AG20443 (cell line): ENCODE measurements at regions not wholly inside any gene's neighbourhood (a gene's known extent, or its start where the extent isn't known, plus 50 kb on each side); places are given as distances from the start of the nearest gene placed in this dataset.
A peak's percentile ranks its signal among the peaks of the same experiment; 100 is the strongest.

Source experiments
- DNase-seq: peaks from one replicate; pipeline ENCODE4 v3.0.0; 2012; ENCODE audit warnings: low spot score, mixed read lengths

DNA sequence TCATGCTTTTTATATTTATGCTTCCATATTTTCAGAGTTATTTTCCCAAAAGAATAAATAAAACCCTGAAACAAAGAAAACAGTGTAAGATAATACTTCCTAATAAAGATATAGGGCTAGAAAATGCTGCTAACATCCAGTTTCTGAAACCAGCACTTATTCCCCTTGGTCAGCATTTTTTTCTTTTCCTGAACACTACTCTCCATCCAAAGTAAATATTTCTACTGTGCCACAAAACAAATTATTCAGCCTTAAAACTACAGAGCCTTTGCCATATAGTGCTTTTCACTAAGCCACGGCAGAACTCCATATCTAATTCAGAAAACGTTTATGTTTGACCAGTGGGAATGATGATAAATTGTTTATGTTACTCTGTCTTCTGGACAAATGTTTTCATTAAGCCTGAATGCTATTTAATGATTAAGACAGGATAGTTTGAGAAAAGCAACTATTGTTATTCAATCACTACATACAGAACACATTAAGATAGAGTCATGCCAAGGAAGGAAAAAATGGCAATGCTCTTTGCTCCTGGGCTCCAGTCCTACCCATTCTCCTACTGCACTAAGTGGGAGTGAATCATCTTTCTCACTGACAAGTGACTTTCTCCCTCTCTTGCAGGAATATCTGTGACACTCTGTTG, 723.9 kb downstream of the FAT4 start:
- DNase-seq = no peak

DNA sequence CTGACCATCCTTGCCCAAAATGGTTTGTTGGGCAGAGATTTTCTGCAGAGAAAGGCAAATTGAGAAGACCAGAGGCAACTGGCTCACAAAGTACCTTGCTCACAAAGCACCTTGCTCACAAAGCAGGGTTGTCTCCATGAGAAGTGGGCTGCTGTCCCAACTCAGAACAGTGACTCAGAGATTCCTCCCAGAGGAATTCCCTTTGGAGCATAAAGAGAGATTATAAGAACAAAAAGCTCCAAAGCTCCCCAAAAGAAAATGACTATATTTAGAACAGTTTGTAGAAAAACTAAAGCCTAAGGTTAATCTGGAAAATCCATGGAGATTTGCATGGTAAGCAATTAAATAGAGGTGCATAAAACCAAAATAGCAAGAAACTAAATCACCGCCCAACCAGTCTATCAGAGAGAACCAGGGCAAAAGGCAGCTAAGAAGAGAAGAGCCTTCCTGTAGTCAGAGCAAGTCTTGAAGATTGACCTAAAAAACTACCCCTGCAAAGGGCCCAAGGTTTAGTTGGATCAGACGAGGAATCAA, 731.4 kb downstream of the FAT4 start:
- DNase-seq = no peak

DNA sequence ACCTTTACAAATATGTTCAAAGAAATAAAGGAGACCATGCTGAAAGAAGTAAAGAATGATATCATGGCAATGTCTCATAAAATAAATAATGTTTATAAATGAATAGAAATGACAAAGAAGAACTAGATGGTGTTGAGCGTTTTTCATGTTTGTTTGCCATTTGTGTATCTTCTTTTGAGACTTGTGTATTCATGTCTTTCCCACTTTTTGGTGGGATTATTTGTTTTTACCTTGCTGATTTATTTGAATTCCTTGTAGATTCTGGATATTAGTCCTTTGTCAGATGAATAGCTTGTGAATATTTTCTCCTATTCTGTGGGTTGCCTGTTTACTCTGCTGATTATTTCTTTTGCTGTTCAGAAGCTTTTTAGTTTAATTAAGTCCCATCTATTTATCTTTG, 732.4 kb downstream of the FAT4 start:
- no peak for DNase-seq

DNA sequence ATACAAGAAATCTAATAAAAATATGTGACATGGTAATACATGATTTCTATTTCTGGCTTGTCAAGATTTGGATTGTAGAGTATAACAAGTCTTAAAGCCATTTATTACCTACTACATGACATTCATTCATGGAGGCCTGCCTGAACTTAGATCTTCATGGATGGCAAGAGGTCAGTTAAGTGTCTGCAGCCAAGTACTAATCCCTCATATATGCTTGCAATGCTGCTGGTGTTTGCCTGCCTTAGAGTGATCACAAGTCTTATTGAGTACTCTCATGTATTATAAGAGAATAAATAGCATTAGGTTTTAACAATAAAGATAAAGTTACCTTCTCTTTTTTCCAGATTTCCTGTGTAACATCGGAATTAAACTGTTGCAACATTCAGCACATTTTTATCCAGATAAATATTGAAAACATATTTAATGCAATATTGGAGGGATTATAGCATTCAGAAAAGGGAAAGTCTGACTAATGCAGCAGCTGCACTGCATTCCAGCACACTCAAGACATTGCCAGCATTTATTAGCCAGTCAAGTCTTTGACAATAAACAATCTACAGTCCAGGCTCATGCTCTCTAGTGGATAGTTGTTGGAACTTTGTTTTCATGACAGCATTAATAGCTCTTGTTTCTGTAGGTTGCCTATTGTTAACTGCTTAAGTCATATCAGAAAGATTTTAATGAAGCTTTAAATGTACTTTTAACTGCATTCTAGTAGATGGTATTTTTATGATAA, 737.1 kb downstream of the FAT4 start:
- DNase-seq = peak; percentile 58

DNA sequence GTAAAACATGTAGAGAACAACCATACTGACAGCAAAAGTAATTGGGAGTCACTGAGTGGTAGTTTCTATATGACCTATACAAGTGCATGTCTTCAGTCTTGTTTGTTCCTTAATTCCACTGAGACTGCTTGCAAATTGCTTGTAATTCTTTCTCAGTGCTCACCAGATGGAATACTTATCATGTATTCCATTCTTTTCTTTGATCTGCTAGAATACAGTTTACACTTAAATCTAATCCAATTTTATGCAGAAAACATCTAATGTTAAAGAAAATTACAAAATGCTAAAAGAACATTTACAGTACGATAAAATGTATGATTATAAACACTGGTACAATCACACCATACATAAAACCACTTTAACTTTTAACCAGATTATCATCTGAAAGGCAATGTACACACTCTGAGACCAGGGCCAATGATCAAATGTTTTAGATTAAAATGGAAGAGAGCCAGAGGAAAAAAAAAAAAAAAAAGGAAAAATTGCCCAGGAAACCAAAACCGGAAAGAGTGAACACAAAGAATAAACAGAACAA, 741.4 kb downstream of the FAT4 start:
- no peak for DNase-seq

DNA sequence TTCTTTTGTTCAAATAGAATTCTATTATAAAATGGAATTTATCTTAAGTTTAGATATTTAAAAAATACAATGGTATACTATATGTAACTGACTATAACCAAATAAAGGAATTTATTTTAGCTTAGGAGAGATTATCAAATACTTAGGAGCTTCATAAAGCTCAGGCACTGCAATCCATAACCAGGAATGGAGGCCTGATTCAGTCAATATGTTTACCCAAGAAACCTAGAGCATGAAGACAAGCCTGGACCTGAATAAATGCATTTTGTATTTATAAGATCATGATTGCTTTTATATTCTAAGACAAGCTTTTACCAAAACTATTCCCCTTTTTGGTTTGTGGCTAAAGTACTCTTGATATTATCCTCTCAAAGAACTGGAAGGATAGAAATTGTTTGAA, 742.6 kb downstream of the FAT4 start:
- DNase-seq = no peak

DNA sequence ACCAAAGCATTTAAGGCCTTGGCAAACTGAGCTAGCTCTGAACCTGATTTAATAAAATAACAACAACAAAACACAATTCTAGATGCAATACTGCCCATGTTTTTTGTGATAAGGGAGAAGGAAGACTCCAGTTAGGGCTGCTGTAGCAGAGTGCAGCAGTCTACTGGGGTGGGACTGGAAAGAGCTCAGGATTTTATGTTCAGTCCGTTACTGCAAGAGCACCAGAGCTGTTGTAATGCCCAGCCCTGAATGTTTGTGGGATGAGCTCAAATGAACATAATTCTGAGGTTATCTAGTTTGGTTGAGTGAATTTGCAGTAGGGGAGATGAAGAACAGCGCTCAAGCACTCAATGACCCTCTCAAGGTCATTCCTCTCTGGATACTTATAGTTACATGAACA, 743.8 kb downstream of the FAT4 start:
- no peak for DNase-seq

DNA sequence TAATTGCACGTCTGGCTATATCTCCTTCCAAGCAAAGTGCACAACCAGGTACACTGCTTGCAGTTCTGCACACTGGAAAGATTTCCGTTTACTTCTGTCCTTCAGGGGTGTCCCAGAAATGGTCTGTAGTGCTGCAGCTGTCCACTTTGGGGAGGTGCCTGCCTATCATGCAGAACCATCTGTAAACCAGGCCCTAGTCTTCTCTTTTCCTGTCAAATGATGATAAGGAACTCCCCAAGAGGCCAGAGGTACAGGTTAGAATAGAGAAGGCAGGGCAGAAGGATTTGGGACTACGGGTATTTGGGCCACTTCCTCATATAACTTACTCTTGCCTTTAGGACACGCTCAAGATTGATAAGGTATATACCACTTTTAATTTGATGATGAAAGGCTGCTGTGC, 746.9 kb downstream of the FAT4 start:
- DNase-seq = no peak

DNA sequence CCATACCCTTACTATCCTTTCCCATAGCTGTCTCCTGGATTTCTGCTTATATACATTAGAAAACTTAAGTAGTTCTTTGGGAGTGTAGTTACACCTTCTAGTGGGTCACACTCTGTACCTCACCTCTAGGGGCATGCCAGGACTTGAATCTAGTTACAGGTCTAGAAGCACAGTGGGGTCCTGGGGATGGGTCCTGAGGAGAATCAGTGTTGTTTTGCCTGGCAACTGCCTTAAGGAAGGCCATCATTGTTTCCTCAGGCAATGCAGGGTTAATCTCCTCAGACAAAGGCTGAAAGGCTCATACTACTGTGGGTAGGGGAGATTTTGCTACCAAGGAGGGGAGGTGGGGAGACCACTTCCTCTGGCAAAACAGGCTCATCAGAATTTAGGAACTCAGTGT, 750.3 kb downstream of the FAT4 start:
- DNase-seq = no peak

DNA sequence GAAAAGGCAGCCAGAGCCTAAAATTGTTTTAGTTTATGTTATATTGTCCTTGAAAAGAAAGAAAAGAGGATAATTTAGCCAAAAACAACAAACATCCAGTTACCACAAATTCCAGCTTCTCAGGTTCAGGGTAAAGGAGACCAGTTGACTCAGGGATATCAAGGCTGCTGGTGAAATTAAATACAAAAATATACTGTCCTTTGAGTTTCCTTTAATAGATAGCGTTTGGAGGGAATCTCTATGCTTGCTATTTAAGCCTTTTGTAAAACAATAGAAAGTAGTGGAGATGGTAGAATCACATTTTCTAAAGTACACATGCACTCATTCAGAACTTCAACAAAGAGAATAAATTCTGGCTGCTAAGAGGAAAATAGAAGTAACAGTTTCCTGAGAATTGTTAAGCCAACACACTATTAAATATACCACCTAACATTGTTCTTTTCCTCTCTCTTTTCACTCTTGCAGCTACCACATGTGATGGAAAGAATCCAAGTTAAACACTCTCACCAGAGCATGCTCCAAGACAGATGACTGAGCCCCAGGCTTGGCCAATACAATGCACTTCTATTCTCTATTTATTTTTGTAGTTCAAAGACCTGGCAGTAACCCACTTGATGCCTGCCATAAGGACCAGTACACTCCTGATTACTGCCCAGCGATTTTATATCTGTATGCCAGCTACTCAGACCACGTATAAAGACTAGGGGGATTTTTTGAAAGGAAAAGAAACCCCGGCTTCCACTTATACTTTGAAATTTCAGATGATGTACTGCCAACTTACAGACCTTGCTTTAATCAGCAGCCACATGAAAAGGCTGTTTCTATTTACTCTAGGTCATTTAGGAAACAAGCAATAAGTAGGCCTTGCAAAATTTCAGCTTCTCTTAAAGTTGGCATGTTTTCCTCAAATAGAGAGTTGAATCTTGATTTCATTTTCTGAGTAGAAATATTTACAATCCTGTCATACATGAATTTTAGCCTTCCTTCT, 756.9 kb downstream of the FAT4 start:
- peak; percentile 57 for DNase-seq

DNA sequence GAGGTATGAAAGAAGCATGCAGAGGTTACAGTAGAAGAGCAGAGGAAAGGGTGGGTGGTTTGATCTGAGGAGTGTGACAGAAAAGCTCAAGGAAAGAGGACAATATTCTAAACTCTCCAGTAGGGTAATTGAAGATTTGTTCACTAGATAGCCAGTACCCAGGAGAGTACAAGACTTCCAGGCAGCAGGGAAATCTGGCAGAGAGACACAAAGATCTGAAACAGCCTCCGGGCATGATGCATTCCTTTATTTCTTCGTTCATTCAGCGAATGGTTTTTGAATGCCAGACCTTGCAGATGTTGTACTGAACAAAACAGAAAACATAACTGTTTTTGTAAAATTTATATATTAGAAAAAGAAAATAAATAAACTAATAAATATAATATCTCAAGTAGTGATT, 766.6 kb downstream of the FAT4 start:
- peak; percentile 23 for DNase-seq

DNA sequence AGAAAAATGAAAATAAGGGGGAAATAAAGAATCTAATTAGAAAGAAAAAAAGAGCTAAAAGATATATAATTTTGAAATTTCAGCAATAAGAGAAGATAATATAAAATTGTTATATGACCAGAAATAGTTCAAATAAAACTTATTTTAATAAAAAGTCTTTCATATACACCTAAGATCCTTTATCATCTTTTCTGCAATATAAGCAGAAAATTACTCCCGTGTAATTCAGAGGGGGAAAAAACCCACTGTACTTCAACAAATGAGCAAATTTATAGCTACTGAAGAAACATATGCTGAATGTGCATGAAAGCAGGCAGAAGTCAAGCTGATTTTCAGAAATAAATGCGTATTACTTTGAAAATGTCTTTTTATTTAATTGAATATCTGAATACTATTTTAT, 771.3 kb downstream of the FAT4 start:
- DNase-seq = no peak

DNA sequence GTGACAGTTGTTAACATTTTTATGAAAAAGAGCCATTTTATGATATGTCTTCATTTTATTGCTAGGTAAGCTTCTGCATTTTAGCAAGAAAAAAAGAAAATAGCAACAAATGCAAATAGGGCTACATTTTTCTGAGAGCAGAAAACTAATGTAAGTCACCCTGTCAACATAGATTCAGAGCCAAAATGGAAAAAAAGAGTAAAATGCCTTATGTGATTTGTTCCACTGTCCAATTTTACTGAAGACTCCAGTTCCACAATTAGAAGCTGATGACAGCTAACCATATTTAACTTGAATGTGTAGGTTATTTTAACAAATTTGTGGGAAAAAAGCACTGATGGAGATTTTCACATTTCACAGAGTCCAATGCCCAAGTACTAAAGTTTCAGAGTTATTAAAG, 772.3 kb downstream of the FAT4 start:
- no peak for DNase-seq

DNA sequence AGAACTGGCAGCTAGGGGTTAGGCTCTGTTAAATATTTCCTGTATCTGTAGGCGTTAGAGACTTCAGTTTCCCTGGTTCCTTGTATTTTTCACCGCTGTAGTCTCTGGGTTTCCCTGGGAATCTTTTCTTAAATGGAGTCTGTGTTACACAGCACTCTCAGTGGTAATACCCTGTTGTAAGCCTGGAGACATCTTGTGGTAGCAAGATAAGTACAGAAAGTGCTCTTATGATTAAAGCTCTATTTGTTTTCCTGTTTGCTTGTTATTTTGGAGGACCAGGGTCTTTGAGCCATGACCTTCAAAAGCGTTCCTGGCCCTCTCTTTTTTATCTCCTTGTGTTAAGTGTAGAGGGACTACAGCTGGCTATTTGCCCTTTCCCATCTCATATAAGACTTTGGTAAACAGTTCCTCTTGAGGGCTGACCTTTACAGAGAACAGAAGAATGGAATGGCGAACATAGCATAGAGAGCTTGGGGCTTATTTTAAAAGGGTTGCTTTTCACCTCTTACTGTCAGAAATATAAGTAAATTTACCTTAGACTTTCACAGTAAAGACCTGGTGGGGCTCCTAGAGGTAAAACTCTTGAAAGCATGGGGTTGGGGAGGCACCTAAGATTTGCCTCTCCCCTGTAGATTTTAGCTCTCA, 782.5 kb downstream of the FAT4 start:
- no peak for DNase-seq

DNA sequence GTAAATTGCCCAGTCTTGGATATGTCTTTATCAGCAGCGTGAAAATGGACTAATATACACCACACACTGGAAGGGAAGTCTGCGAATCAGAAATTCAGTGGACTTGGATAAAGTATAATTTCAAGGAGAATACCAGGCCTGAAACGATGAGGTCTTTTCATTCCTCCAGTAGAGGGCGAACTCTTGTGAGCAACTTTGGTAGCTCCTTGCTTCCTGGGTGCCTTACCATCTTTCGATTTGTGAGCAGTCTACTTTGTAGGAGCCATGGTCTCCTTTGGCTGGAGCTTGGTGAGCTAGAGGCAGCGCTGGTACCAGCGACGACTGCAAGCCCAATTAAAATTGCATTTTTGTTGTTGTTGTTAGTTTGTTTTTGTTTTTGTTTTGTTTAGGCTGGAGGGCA, 791.9 kb downstream of the FAT4 start:
- no peak for DNase-seq

DNA sequence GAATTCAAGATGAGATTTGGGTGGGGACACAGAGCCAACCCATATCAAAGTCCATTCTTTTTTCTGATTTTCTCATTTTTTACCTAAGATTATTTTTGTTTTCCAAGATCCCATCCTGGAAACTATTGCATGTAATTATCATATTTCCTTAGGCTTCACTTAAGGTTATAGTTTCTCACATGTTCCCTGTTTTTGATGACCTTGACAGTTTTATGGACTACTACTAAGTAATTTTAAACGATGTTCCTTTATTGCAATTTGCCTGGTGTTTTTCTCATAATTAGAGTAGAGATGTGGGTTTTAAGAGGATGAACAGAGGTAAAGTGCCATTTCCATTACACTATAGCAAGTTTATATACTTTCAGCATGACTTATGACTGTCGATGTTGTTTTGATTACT, 795.1 kb downstream of the FAT4 start:
- no peak for DNase-seq

DNA sequence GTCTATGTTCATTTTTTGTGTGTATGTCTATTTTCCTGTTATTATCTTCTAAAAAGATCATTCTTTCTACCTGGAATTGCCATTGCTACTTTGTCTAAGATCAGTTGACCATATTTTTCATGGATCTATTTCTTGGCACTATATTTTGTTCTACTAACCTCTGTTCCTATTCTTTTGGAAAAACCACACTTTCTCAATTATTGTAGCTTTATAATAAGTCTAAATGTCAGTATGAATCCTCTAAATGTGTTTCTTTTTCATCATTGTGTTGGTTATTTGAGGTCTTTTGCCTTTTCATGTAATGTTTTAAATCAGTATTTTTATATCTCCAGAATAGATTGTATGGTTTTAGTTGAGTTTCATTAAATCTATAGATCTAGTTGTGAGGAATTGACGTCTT, 798.3 kb downstream of the FAT4 start:
- no peak for DNase-seq

DNA sequence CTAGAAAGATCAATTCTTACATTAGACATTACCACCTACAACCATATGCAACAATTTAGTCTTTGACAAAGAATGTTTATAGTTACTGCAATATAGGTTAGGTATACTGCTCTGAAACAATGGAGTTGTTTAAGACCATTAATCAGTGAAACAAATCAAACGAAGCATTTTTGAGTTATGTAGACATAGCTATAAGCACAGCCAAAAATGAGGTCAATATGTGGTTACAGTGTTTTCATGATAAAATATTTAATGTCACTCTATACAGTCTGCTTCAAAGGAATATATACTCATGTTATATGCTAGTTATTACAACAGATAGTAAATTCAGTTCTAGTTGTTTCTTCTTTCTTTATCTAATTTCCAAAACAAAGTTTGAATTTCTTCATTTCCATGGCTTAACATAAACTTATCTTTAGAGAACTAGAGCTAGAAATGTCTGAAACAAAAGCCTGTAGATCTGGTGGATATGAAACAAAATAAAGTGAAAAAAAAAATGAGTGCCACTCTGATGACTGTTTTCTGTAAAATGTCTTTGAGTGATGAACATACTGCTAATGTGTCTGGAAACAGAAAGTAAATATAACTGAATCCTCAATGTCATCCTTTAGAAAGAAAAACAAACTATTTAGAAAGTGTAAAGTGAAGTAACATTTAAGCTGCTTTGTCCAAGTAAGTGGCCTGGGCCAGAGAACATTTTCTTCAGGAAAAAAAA, 809.0 kb downstream of the FAT4 start:
- no peak for DNase-seq

DNA sequence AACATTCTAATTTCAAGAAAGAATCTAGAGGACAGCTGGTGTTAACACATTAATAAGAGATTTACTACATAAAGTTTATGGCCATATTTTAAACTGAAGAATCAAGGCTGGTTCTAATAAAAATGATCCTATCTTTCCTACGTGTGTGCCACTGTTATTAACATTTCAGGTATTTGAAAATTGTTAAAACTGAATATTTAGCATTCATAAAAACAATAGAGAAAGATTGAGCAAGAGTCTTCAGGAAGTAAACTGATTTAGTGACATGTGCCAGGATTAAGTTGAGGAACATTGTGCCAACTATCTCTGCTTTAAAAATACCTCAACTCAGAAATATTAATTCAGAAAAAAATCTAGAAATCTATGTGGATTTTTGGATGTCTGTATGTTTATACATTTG, 810.1 kb downstream of the FAT4 start:
- DNase-seq = no peak

DNA sequence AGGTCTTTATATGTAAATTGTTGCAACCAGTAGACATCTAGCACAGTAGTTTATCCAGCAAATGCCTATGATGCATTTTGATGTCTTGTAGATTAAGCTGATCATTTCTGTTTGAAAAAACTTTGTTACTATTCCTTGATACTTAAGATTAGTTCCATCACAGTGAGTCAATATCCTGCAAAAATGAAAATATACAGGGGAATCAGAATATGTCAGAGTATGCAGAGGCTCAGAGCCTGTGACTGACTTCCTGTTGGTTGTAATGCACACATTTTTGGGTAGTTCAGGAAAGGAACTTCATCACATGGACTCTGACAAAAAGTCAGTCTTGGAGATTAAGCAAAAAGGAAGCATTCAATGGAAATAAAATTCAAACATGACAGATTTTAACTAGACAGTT, 815.5 kb downstream of the FAT4 start:
- no peak for DNase-seq
